ENCODE measurements at regions not wholly inside any gene's neighbourhood (a gene's known extent, or its start where the extent isn't known, plus 50 kb on each side); places are given as distances from the start of the nearest gene placed in this dataset.

DNA sequence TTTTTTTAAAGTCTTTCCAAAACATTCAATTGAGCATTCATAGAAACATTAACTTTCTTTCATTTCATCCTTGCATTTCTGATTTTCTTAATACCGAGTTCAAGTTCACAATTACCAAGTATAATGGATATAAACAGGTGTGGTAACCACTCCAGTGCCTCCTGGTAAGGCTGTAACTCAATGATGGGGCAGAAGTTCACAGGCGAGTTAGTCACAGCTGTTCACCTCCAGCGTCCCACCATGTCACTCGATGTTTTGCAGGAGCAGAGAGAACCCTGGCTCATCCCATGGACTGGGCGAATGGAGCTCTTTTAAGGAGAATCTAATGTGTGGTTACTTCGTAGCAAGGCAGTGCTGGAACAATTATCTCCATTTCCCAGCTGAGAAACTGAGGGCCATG is 94.4 kb upstream of the ALX4 start:
- DNase-seq (no peak), ATAC-seq (ENCODE audit: poor library complexity) (no peak)
- Mint-ChIP-seq H3K4me1 (ENCODE audit: low read depth) (no peaks in the 10 kb centered on the region), H3K4me3 (no peak overlapping the region), H3K9me3 (no peaks in the 10 kb centered on the region), H3K27me3 (peaks cover 38% of the 10 kb centered on the region), H3K36me3 (ENCODE audit: low read depth) (no peaks in the 10 kb centered on the region), H3K27ac (no peak overlapping the region)
- H3K9me3 ChIP-seq (ENCODE audit: control insufficient read depth in 1 of 2, insufficient read depth in 1 of 2, low read length in 2 of 2), result no peaks in the 10 kb centered on the region
- TF ChIP-seq, protein P1, sequence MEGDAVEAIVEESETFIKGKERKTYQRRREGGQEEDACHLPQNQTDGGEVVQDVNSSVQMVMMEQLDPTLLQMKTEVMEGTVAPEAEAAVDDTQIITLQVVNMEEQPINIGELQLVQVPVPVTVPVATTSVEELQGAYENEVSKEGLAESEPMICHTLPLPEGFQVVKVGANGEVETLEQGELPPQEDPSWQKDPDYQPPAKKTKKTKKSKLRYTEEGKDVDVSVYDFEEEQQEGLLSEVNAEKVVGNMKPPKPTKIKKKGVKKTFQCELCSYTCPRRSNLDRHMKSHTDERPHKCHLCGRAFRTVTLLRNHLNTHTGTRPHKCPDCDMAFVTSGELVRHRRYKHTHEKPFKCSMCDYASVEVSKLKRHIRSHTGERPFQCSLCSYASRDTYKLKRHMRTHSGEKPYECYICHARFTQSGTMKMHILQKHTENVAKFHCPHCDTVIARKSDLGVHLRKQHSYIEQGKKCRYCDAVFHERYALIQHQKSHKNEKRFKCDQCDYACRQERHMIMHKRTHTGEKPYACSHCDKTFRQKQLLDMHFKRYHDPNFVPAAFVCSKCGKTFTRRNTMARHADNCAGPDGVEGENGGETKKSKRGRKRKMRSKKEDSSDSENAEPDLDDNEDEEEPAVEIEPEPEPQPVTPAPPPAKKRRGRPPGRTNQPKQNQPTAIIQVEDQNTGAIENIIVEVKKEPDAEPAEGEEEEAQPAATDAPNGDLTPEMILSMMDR (IDR thresholded peaks at IDR 0.05), result no peak
- no peaks in the 10 kb centered on the region for H3K4me1 ChIP-seq (ENCODE audit: insufficient read depth, low read length)
- H3K27ac ChIP-seq (ENCODE audit: low read depth in 1 of 2, low read length in 2 of 2), result no peak overlapping the region
- peaks cover 7 to 8% of the 10 kb centered on the region in 2 experiments for H3K27me3 ChIP-seq (ENCODE audit: control insufficient read depth in 1 of 2, insufficient read depth in 2 of 2, low read length in 2 of 2)
- ChIA-PET CTCF (no interaction called here), POLR2A (no interaction called here)
- intact Hi-C loops (cut with DNase I, micrococcal nuclease), result no loop called here
- H3K4me3 ChIP-seq (ENCODE audit: low read length), result no peak overlapping the region
- no peaks in the 10 kb centered on the region for H3K36me3 ChIP-seq (ENCODE audit: insufficient read depth, low read length)

DNA sequence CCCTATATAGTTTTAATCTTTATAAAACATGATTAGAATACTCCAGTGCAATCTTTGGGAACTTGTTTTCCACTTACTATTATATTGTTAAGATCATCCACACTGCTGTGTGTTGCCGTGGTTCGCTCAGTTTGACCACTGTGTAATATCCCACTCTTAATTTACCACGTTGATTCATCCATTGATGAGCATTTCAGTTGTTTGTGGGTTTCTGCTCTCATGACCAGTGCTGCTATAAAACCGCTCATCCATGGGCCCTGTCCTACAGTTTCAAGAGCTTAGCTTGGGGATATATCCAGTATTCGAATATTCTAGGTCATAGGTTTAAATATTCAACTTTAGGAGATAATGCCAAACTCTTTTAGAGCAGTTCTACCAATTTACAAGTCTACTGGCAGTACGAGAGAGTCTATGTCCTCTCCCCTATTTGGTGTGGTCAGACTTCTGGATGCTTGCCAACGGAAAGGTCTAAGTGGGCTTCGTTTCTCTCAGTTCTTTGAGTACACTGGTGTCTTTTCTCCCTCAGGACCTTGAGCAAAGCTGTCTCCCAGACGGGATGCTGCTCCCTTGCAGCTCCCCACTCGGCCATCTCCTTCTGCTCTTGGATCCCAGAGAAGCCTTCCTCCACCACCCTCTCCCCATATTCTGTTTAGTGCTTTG is 94.9 kb upstream of the ALX4 start:
- TF ChIP-seq, protein P1 (IDR thresholded peaks at IDR 0.05), result no peak
- Mint-ChIP-seq H3K27ac (no peak overlapping the region), H3K4me1 (ENCODE audit: low read depth) (no peaks in the 10 kb centered on the region), H3K27me3 (peaks cover 38% of the 10 kb centered on the region), H3K36me3 (ENCODE audit: low read depth) (no peaks in the 10 kb centered on the region), H3K4me3 (no peak overlapping the region), H3K9me3 (no peaks in the 10 kb centered on the region)
- peaks cover 7 to 8% of the 10 kb centered on the region in 2 experiments for H3K27me3 ChIP-seq (ENCODE audit: control insufficient read depth in 1 of 2, insufficient read depth in 2 of 2, low read length in 2 of 2)
- H3K4me1 ChIP-seq (ENCODE audit: insufficient read depth, low read length), result no peaks in the 10 kb centered on the region
- no peak overlapping the region for H3K27ac ChIP-seq (ENCODE audit: low read depth in 1 of 2, low read length in 2 of 2)
- ChIA-PET POLR2A (no interaction called here), CTCF (no interaction called here)
- DNase-seq (no peak), ATAC-seq (ENCODE audit: poor library complexity) (no peak)
- H3K4me3 ChIP-seq (ENCODE audit: low read length), result no peak overlapping the region
- H3K9me3 ChIP-seq (ENCODE audit: control insufficient read depth in 1 of 2, insufficient read depth in 1 of 2, low read length in 2 of 2), result no peaks in the 10 kb centered on the region
- no peaks in the 10 kb centered on the region for H3K36me3 ChIP-seq (ENCODE audit: insufficient read depth, low read length)
- intact Hi-C loops (cut with DNase I, micrococcal nuclease), result no loop called here

DNA sequence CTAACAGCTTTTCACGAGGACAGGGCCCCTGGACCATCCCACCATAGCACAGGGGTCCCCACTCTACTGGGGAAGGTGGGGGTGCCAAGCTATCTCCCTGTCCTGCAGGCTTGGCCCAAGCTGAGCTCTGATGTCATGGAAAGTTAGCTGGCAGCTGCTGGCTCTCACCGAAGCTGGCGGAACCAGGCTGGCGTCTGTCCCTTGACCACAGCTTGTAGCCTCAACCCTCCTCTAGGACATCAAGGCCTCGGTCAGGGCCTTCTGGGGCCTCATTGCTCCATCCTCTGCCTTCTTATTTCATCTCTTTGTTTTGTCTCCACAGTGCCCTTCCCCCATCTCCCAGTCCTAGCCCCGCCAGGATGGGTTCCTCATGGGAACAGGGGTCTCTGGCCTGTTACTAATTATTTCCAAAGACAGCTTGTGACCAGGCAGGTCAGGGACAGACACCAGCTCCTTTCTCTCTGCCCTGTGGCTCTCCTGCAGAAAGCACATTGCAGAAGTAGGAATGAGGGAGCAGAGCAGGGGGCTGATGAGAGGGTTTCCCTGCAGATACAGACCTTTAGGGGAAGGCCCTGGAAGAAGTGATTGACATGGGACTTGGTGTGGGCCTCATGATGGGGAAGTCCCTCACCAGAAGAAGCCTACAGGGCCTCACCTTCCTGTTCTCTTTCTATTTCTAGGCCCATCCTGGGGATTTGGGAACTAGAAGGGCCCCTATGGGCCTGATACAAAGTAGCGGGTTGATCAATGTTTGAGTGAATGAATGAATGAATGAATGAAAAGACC is 97.5 kb upstream of the ALX4 start:
- ATAC-seq (ENCODE audit: poor library complexity), result no peak

More for the DNA sequence above, 97.5 kb upstream of the ALX4 start:
- Mint-ChIP-seq H3K9me3 (peaks cover 3% of the 10 kb centered on the region), H3K4me1 (ENCODE audit: low read depth) (no peaks in the 10 kb centered on the region), H3K4me3 (no peak overlapping the region), H3K27me3 (peaks cover 48% of the 10 kb centered on the region), H3K27ac (no peak overlapping the region), H3K36me3 (ENCODE audit: low read depth) (no peaks in the 10 kb centered on the region)
- Histone ChIP-seq H3K27ac (ENCODE audit: low read depth in 1 of 2, low read length in 2 of 2) (no peak overlapping the region), H3K36me3 (ENCODE audit: insufficient read depth, low read length) (no peaks in the 10 kb centered on the region), H3K27me3 (ENCODE audit: control insufficient read depth in 1 of 2, insufficient read depth in 2 of 2, low read length in 2 of 2) (peaks cover 5 to 14% of the 10 kb centered on the region in 2 experiments), H3K4me3 (ENCODE audit: low read length) (no peak overlapping the region), H3K9me3 (ENCODE audit: control insufficient read depth in 1 of 2, insufficient read depth in 1 of 2, low read length in 2 of 2) (no peaks in the 10 kb centered on the region), H3K4me1 (ENCODE audit: insufficient read depth, low read length) (no peaks in the 10 kb centered on the region)
- TF ChIP-seq, protein P1 (IDR thresholded peaks at IDR 0.05), result no peak
- intact Hi-C loops (cut with DNase I, micrococcal nuclease), result no loop called here
- DNase-seq, result no peak
- CTCF ChIA-PET, result no interaction called here
- POLR2A ChIA-PET, result no interaction called here
